ENCODE measurements at regions not wholly inside any gene's neighbourhood (a gene's known extent, or its start where the extent isn't known, plus 50 kb on each side); places are given as distances from the start of the nearest gene placed in this dataset.

- no peak for ATAC-seq
- no peak for TF ChIP-seq TOX (CRISPR knock-in tag; IDR thresholded peaks at IDR 0.05; ENCODE audit: borderline replicate concordance)
- TF ChIP-seq ARNTL (CRISPR knock-in tag; IDR thresholded peaks at IDR 0.05; ENCODE audit: borderline replicate concordance, low read depth) = no peak
- no peak for TF ChIP-seq ZFP3 (CRISPR knock-in tag; IDR thresholded peaks at IDR 0.05)
- TF ChIP-seq ZFP30 (CRISPR knock-in tag; IDR thresholded peaks at IDR 0.05) = no peak
- TF ChIP-seq POU6F1 (CRISPR knock-in tag; IDR thresholded peaks at IDR 0.05; ENCODE audit: borderline replicate concordance, low read depth) = no peak
- TF ChIP-seq ESRRG (CRISPR knock-in tag; IDR thresholded peaks at IDR 0.05) = no peak
- no peak for TF ChIP-seq BACH2 (CRISPR knock-in tag; IDR thresholded peaks at IDR 0.05; ENCODE audit: borderline replicate concordance)
- TF ChIP-seq CSRNP3 (CRISPR knock-in tag; IDR thresholded peaks at IDR 0.05) = no peak
- no peak for TF ChIP-seq PPARA (CRISPR knock-in tag; IDR thresholded peaks at IDR 0.05; ENCODE audit: borderline replicate concordance)
Measured at GRCh38 chr15:97053635-97054034, 723.1 kb downstream of the NR2F2 start.

- TF ChIP-seq PPARA (CRISPR knock-in tag; IDR thresholded peaks at IDR 0.05; ENCODE audit: borderline replicate concordance) (no peak), CSRNP3 (CRISPR knock-in tag; IDR thresholded peaks at IDR 0.05) (no peak), CSDC2 (CRISPR knock-in tag; IDR thresholded peaks at IDR 0.05) (no peak), GLIS3 (CRISPR knock-in tag; IDR thresholded peaks at IDR 0.05) (no peak), ZFP3 (CRISPR knock-in tag; IDR thresholded peaks at IDR 0.05) (no peak), ESRRG (CRISPR knock-in tag; IDR thresholded peaks at IDR 0.05) (no peak), ZNF70 (CRISPR knock-in tag; IDR thresholded peaks at IDR 0.05) (no peak), ZC3H10 (CRISPR knock-in tag; IDR thresholded peaks at IDR 0.05) (no peak), TCF4 (CRISPR knock-in tag; IDR thresholded peaks at IDR 0.05; ENCODE audit: borderline replicate concordance) (no peak), PATZ1 (CRISPR knock-in tag; IDR thresholded peaks at IDR 0.05; ENCODE audit: borderline replicate concordance) (no peak), ISL1 (CRISPR knock-in tag; IDR thresholded peaks at IDR 0.05) (no peak), OSR1 (CRISPR knock-in tag; IDR thresholded peaks at IDR 0.05) (no peak)
Measured at GRCh38 chr15:97057503-97057902, 727.0 kb downstream of the NR2F2 start.

GRCh38 chr15:97059281-97059680, 728.8 kb downstream of the NR2F2 start:
- no peak for TF ChIP-seq GLIS3 (CRISPR knock-in tag; IDR thresholded peaks at IDR 0.05)
- no peak for TF ChIP-seq SNAI2 (CRISPR knock-in tag; IDR thresholded peaks at IDR 0.05)
- no peak for TF ChIP-seq PATZ1 (CRISPR knock-in tag; IDR thresholded peaks at IDR 0.05; ENCODE audit: borderline replicate concordance)
- TF ChIP-seq ZNF565 (CRISPR knock-in tag; conservative IDR thresholded peaks at IDR 0.05; ENCODE audit: low read depth) = no peak
- no peak for TF ChIP-seq ISL1 (CRISPR knock-in tag; IDR thresholded peaks at IDR 0.05)
- TF ChIP-seq CREB5 (CRISPR knock-in tag; IDR thresholded peaks at IDR 0.05; ENCODE audit: low read depth) = no peak
- no peak for TF ChIP-seq TOX (CRISPR knock-in tag; IDR thresholded peaks at IDR 0.05; ENCODE audit: borderline replicate concordance)
- no peak for TF ChIP-seq BACH2 (CRISPR knock-in tag; IDR thresholded peaks at IDR 0.05; ENCODE audit: borderline replicate concordance)
- TF ChIP-seq ZFP30 (CRISPR knock-in tag; IDR thresholded peaks at IDR 0.05) = no peak
- no peak for TF ChIP-seq ZC3H10 (CRISPR knock-in tag; IDR thresholded peaks at IDR 0.05)
- no peak for TF ChIP-seq RARB (CRISPR knock-in tag; IDR thresholded peaks at IDR 0.05)
- no peak for TF ChIP-seq ARNTL (CRISPR knock-in tag; IDR thresholded peaks at IDR 0.05; ENCODE audit: borderline replicate concordance, low read depth)
- TF ChIP-seq OSR1 (CRISPR knock-in tag; IDR thresholded peaks at IDR 0.05) = no peak
- TF ChIP-seq ZNF70 (CRISPR knock-in tag; IDR thresholded peaks at IDR 0.05) = no peak
- no peak for ATAC-seq

More at GRCh38 chr15:97057503-97057902, 727.0 kb downstream of the NR2F2 start:
- no peak for ATAC-seq

All from SK-N-SH treated with all-trans-retinoic acid at 6 μM for 48 hours (cell line).